ENCODE measurements at regions not wholly inside any gene's neighbourhood (a gene's known extent, or its start where the extent isn't known, plus 50 kb on each side); places are given as distances from the start of the nearest gene placed in this dataset.

GRCh38 chr2:20556756-20557155 is 94.1 kb downstream of the HS1BP3 start:
- no peak for FAIRE-seq

DNA sequence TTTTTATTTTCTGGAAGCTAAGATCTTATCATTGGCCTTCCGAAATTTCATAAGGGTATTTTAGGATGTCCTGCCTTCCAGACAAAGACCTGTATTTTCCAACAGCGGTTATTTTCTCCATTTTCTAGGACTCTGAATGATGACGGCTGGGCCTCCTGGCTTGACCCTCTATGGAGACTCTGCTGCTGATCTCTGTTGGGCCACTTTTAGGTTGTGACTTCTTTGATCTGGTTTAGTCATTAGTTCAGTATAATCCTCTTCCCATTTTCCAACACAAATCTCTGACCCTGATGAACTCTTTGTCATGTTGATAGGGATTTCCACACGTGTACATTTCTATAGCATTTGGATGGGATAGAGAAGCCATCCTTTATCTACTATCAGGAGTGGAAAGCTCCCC is 93.7 kb downstream of the HS1BP3 start:
- Histone ChIP-seq H2AFZ (ENCODE audit: control insufficient read depth, low read length) (no peak overlapping the region), H3K27me3 (ENCODE audit: control insufficient read depth, extremely low read depth, insufficient read depth, low read length) (no peaks in the 10 kb centered on the region), H4K20me1 (ENCODE audit: control insufficient read depth, extremely low read depth, insufficient read depth, low read length) (no peaks in the 10 kb centered on the region), H3K27ac (ENCODE audit: control insufficient read depth, insufficient read depth, low read length) (no peak overlapping the region), H3K4me3 (ENCODE audit: control insufficient read depth in 2 of 3, extremely low read depth in 1 of 3, insufficient read depth in 2 of 3, low read depth in 1 of 3, low read length in 3 of 3) (no peak overlapping the region), H3K4me2 (ENCODE audit: control insufficient read depth, extremely low read depth, insufficient read depth, low read depth, low read length) (no peak overlapping the region), H3K9me3 (ENCODE audit: control insufficient read depth, low read depth, low read length) (no peaks in the 10 kb centered on the region), H3K9ac (ENCODE audit: control insufficient read depth, extremely low read depth, insufficient read depth, low read length) (no peak overlapping the region), H3K4me1 (ENCODE audit: control insufficient read depth, extremely low read depth, insufficient read depth, low read length) (peaks cover 19% of the 10 kb centered on the region), H3K79me2 (ENCODE audit: control insufficient read depth, insufficient read depth, low read length) (no peaks in the 10 kb centered on the region), H3K36me3 (ENCODE audit: control insufficient read depth in 2 of 2, extremely low read depth in 1 of 2, insufficient read depth in 2 of 2, low read length in 2 of 2) (no peaks in the 10 kb centered on the region), H3K9me1 (ENCODE audit: control insufficient read depth, extremely low read depth, insufficient read depth, low read length) (no peaks in the 10 kb centered on the region)
- DNase-seq (ENCODE audit: low read depth, low spot score): no peak
- dilution Hi-C loops (cut with MboI; ENCODE audit: extremely low pct_ligation_motif_present, low sequenced_read_pairs): no loop called here
- FAIRE-seq: no peak
- TF ChIP-seq, protein P1, sequence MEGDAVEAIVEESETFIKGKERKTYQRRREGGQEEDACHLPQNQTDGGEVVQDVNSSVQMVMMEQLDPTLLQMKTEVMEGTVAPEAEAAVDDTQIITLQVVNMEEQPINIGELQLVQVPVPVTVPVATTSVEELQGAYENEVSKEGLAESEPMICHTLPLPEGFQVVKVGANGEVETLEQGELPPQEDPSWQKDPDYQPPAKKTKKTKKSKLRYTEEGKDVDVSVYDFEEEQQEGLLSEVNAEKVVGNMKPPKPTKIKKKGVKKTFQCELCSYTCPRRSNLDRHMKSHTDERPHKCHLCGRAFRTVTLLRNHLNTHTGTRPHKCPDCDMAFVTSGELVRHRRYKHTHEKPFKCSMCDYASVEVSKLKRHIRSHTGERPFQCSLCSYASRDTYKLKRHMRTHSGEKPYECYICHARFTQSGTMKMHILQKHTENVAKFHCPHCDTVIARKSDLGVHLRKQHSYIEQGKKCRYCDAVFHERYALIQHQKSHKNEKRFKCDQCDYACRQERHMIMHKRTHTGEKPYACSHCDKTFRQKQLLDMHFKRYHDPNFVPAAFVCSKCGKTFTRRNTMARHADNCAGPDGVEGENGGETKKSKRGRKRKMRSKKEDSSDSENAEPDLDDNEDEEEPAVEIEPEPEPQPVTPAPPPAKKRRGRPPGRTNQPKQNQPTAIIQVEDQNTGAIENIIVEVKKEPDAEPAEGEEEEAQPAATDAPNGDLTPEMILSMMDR (optimal IDR thresholded peaks at IDR 0.05 in 1 of 3, IDR thresholded peaks at IDR 0.05 in 1 of 3, conservative IDR thresholded peaks at IDR 0.05 in 1 of 3; ENCODE audit: extremely low read depth in 1 of 3, insufficient read depth in 2 of 3, low read length in 3 of 3): no peak
- no peak for TF ChIP-seq EZH2 (IDR thresholded peaks at IDR 0.05; ENCODE audit: low read length)

More at GRCh38 chr2:20556756-20557155, 94.1 kb downstream of the HS1BP3 start:
- Histone ChIP-seq H4K20me1 (ENCODE audit: control insufficient read depth, extremely low read depth, insufficient read depth, low read length) (no peaks in the 10 kb centered on the region), H3K4me2 (ENCODE audit: control insufficient read depth, extremely low read depth, insufficient read depth, low read depth, low read length) (no peak overlapping the region), H3K9me3 (ENCODE audit: control insufficient read depth, low read depth, low read length) (no peaks in the 10 kb centered on the region), H3K79me2 (ENCODE audit: control insufficient read depth, insufficient read depth, low read length) (no peaks in the 10 kb centered on the region), H2AFZ (ENCODE audit: control insufficient read depth, low read length) (no peak overlapping the region), H3K4me3 (ENCODE audit: control insufficient read depth in 2 of 3, extremely low read depth in 1 of 3, insufficient read depth in 2 of 3, low read depth in 1 of 3, low read length in 3 of 3) (no peak overlapping the region), H3K27ac (ENCODE audit: control insufficient read depth, insufficient read depth, low read length) (no peak overlapping the region), H3K9ac (ENCODE audit: control insufficient read depth, extremely low read depth, insufficient read depth, low read length) (no peak overlapping the region), H3K4me1 (ENCODE audit: control insufficient read depth, extremely low read depth, insufficient read depth, low read length) (peaks cover 15% of the 10 kb centered on the region), H3K36me3 (ENCODE audit: control insufficient read depth in 2 of 2, extremely low read depth in 1 of 2, insufficient read depth in 2 of 2, low read length in 2 of 2) (no peaks in the 10 kb centered on the region), H3K9me1 (ENCODE audit: control insufficient read depth, extremely low read depth, insufficient read depth, low read length) (no peaks in the 10 kb centered on the region), H3K27me3 (ENCODE audit: control insufficient read depth, extremely low read depth, insufficient read depth, low read length) (no peaks in the 10 kb centered on the region)
- DNase-seq (ENCODE audit: low read depth, low spot score): no peak
- TF ChIP-seq EZH2 (IDR thresholded peaks at IDR 0.05; ENCODE audit: low read length): no peak
- TF ChIP-seq, protein P1 (optimal IDR thresholded peaks at IDR 0.05 in 1 of 3, IDR thresholded peaks at IDR 0.05 in 1 of 3, conservative IDR thresholded peaks at IDR 0.05 in 1 of 3; ENCODE audit: extremely low read depth in 1 of 3, insufficient read depth in 2 of 3, low read length in 3 of 3): no peak
- dilution Hi-C loops (cut with MboI; ENCODE audit: extremely low pct_ligation_motif_present, low sequenced_read_pairs): no loop called here

Data from keratinocyte (primary cell).